Caco-2 (cell line): ENCODE measurements at regions not wholly inside any gene's neighbourhood (a gene's known extent, or its start where the extent isn't known, plus 50 kb on each side); places are given as distances from the start of the nearest gene placed in this dataset.

ENCODE experiments used
- BruUV-seq: library from RNA; stranded (reverse); fragments of 400-500 nt; replicated peaks from 2 replicates; lab custom pipeline; 2021; lab: Mats Ljungman, UMichigan
- CTCF ChIA-PET: fragments of 300-600 bp; sonication (Branson Sonifier 250); formaldehyde crosslinking; loops from one replicate; lab custom pipeline; 2022; ENCODE audit warnings: antibody characterized with exemption; lab: Charles Lee
- POLR2A ChIA-PET: fragments of 300-600 bp; sonication (Branson Sonifier 250); formaldehyde crosslinking; loops from one replicate; lab custom pipeline; 2022; ENCODE audit warnings: antibody characterized with exemption; lab: Charles Lee
- DNase-seq, 2 experiments: peaks; one replicate each; pipeline versions ENCODE4 v3.0.0 to v3.0.0-alpha.2; 2020 to 2022
- H3K27me3 ChIP-seq: replicated peaks from 2 replicates; pipeline ENCODE4 v1.6.0; 2011; ENCODE audit warnings: low read length; ENCODE audit not compliant: control insufficient read depth, insufficient read depth
- H3K36me3 ChIP-seq: 2 replicates; pipeline ENCODE4 v1.5.1; 2011; ENCODE audit warnings: low read length; ENCODE audit not compliant: control insufficient read depth, insufficient read depth
- H3K4me1 ChIP-seq: fragments of 250-450 bp; sonication (Bioruptor Pico); 2 replicates; pipeline ENCODE4 v1.5.1; 2020; ENCODE audit warnings: mild to moderate bottlenecking
- H3K4me3 ChIP-seq: 2 replicates; pipeline ENCODE4 v1.5.1; 2011; ENCODE audit warnings: low read depth, mild to moderate bottlenecking, control low read depth, low read length
- H3K9me3 ChIP-seq: fragments of 250-450 bp; sonication (Bioruptor Pico); 2 replicates; pipeline ENCODE4 v1.5.1; 2020; ENCODE audit warnings: mild to moderate bottlenecking, moderate library complexity
- H3K27ac Mint-ChIP-seq: one replicate; pipeline ENCODE4 v1.8.0; 2022; ENCODE audit warnings: mixed read lengths; ENCODE audit not compliant: unreplicated experiment
- H3K27me3 Mint-ChIP-seq: one replicate; pipeline ENCODE4 v1.8.0; 2022; ENCODE audit warnings: mixed read lengths; ENCODE audit not compliant: insufficient read depth, unreplicated experiment
- H3K36me3 Mint-ChIP-seq: one replicate; pipeline ENCODE4 v1.8.0; 2022; ENCODE audit warnings: mild to moderate bottlenecking, mixed read lengths; ENCODE audit not compliant: insufficient read depth, unreplicated experiment
- H3K4me1 Mint-ChIP-seq: one replicate; pipeline ENCODE4 v1.8.0; 2022; ENCODE audit warnings: low read depth, mixed read lengths; ENCODE audit not compliant: unreplicated experiment
- H3K4me3 Mint-ChIP-seq: one replicate; pipeline ENCODE4 v1.8.0; 2022; ENCODE audit warnings: mild to moderate bottlenecking, moderate library complexity, mixed read lengths; ENCODE audit not compliant: unreplicated experiment
- H3K9me3 Mint-ChIP-seq: one replicate; pipeline ENCODE4 v1.8.0; 2022; ENCODE audit warnings: mixed read lengths; ENCODE audit not compliant: unreplicated experiment
- intact Hi-C: fragments of 100-400 bp; cut with micrococcal nuclease; formaldehyde crosslinking; loops from one replicate; pipeline ENCODE4 v1.10.0; 2022; ENCODE audit not compliant: unreplicated experiment
- TF ChIP-seq, protein P1 (sequence below), 2 experiments: fragments of 200-600 bp in 1 of 2; IDR thresholded peaks; 1 replicate in 1 of 2; 2 replicates in 1 of 2; pipeline versions ENCODE4 v1.5.1 to v1.8.0; 2011 to 2022; ENCODE audit warnings: antibody characterized with exemption in 1 of 2, control low read depth in 1 of 2, inconsistent platforms in 1 of 2, low read depth in 1 of 2, low read length in 1 of 2, mild to moderate bottlenecking in 1 of 2, moderate library complexity in 1 of 2; ENCODE audit not compliant: insufficient read depth in 1 of 2, severe bottlenecking in 1 of 2, unreplicated experiment in 1 of 2

DNA sequence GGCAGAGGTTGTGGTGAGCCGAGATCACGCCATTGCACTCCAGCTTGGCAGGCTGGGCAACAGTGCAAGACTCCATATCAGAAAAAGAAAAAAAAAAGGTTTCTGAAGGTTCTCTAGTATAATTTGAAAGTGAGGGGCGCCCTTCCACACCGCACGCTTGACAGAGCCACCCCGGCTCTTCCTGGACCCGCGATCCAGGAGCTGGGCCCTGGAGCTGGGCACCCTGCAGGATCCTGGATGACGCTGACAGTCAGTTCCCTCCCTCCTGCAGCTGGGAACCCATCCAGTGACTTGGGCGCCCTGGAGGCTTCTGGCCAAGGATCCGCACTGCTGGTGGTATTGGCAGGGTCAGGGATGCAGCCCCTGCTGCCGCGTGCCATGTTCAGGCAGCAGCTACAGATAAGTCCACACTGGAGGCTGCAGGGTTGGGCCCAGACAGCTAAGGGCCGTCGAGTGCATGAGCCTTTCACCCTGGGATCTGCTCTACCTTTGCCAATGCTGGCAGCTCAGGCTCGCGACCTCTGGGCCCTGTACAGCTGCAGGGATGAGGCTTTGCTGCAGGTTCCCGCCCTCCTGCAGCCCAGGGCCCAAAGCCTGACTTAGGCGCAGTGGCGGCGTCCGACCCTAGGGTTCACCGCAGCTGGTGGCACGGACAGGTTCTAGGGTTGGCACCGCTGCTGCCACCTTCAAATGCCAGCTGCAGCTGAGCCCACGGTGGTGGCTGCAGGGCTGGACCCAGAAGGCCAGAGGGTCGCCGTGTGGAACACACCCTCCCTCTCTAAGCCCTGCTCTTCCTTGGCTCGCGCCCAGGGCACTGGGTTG is 110.2 kb downstream of the OR13A1 start:
- TF ChIP-seq, protein P1, sequence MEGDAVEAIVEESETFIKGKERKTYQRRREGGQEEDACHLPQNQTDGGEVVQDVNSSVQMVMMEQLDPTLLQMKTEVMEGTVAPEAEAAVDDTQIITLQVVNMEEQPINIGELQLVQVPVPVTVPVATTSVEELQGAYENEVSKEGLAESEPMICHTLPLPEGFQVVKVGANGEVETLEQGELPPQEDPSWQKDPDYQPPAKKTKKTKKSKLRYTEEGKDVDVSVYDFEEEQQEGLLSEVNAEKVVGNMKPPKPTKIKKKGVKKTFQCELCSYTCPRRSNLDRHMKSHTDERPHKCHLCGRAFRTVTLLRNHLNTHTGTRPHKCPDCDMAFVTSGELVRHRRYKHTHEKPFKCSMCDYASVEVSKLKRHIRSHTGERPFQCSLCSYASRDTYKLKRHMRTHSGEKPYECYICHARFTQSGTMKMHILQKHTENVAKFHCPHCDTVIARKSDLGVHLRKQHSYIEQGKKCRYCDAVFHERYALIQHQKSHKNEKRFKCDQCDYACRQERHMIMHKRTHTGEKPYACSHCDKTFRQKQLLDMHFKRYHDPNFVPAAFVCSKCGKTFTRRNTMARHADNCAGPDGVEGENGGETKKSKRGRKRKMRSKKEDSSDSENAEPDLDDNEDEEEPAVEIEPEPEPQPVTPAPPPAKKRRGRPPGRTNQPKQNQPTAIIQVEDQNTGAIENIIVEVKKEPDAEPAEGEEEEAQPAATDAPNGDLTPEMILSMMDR (IDR thresholded peaks at IDR 0.05; ENCODE audit: insufficient read depth in 1 of 2, low read depth in 1 of 2, low read length in 1 of 2, severe bottlenecking in 1 of 2, unreplicated experiment in 1 of 2) = no peak
- Mint-ChIP-seq H3K36me3 (no peaks in the 10 kb centered on the region), H3K4me1 (no peaks in the 10 kb centered on the region), H3K27ac (no peak overlapping the region), H3K9me3 (peaks cover 11% of the 10 kb centered on the region), H3K27me3 (peaks cover 40% of the 10 kb centered on the region), H3K4me3 (no peak overlapping the region)
- no peaks in the 10 kb centered on the region for H3K9me3 ChIP-seq
- no peak for DNase-seq
- intact Hi-C loops = no loop called here
- H3K27me3 ChIP-seq = no peaks in the 10 kb centered on the region
- CTCF ChIA-PET = interaction anchor here (1.0 kb wide), 1 partner anchor 30 kb away, joined by 3 read pairs; no protein-coding TSS in a partner anchor
- no peaks in the 10 kb centered on the region for H3K4me1 ChIP-seq
- POLR2A ChIA-PET = no interaction called here
- no peaks in the 10 kb centered on the region for H3K36me3 ChIP-seq
- BruUV-seq = no TSS peak
- no peak overlapping the region for H3K4me3 ChIP-seq

DNA sequence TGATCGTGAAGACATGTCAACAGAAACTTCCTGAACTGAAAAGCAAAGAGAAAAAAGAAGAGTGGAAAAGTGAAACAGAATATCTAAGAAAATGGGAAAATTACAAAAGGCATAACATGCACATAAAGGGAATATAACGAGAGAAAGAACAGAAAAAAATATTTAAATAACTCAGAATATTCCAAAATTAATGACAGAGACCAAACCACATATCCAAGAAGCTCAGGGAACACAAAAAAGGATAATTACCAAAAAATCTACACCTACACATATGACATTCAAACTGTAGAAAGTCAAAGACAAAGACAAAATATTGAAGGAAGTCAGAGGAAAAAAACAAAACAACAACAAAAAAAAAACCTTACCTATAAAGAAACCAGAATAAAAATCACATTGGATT is 105.5 kb downstream of the OR13A1 start:
- H3K4me1 Mint-ChIP-seq = no peaks in the 10 kb centered on the region
- H3K36me3 Mint-ChIP-seq = no peaks in the 10 kb centered on the region
- no peak for DNase-seq
- no peak overlapping the region for H3K4me3 Mint-ChIP-seq
- H3K27ac Mint-ChIP-seq = no peak overlapping the region
- H3K4me3 ChIP-seq = no peak overlapping the region
- TF ChIP-seq, protein P1 (IDR thresholded peaks at IDR 0.05; ENCODE audit: insufficient read depth in 1 of 2, low read depth in 1 of 2, low read length in 1 of 2, severe bottlenecking in 1 of 2, unreplicated experiment in 1 of 2) = no peak
- no TSS peak for BruUV-seq
- H3K36me3 ChIP-seq = no peaks in the 10 kb centered on the region
- POLR2A ChIA-PET = no interaction called here
- H3K9me3 ChIP-seq = no peaks in the 10 kb centered on the region
- intact Hi-C loops = no loop called here
- H3K4me1 ChIP-seq = no peaks in the 10 kb centered on the region
- CTCF ChIA-PET = no interaction called here
- H3K27me3 ChIP-seq = no peaks in the 10 kb centered on the region
- H3K9me3 Mint-ChIP-seq = peaks cover 11% of the 10 kb centered on the region
- peaks cover 19% of the 10 kb centered on the region for H3K27me3 Mint-ChIP-seq

DNA sequence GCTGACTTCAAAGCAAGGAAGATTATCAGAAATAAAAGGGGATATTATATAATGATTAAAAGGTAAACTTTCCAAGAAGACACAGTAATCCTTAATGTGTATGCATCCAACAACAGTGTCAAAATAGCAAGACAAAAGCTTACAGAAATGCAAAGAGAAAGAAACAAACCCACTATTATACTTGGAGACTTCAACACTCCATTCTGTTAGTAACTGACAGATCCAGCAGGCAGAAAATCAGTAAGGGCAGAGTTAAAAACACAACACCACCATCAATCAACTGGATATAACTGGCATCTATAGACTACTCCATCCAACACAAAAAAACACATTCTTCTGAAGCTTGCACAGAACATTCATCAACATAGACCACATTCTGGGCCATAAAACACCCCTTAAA is 103.8 kb downstream of the OR13A1 start:
- H3K27me3 Mint-ChIP-seq = peaks cover 15% of the 10 kb centered on the region
- H3K4me1 ChIP-seq = no peaks in the 10 kb centered on the region
- ChIA-PET POLR2A (no interaction called here), CTCF (no interaction called here)
- H3K9me3 Mint-ChIP-seq = peaks cover 11% of the 10 kb centered on the region
- no peaks in the 10 kb centered on the region for H3K36me3 ChIP-seq
- TF ChIP-seq, protein P1 (IDR thresholded peaks at IDR 0.05; ENCODE audit: insufficient read depth in 1 of 2, low read depth in 1 of 2, low read length in 1 of 2, severe bottlenecking in 1 of 2, unreplicated experiment in 1 of 2) = no peak
- H3K27ac Mint-ChIP-seq = no peak overlapping the region
- no peak overlapping the region for H3K4me3 ChIP-seq
- H3K4me3 Mint-ChIP-seq = no peak overlapping the region
- no TSS peak for BruUV-seq
- no peaks in the 10 kb centered on the region for H3K9me3 ChIP-seq
- no peaks in the 10 kb centered on the region for H3K27me3 ChIP-seq
- H3K4me1 Mint-ChIP-seq = no peaks in the 10 kb centered on the region
- DNase-seq = no peak
- no peaks in the 10 kb centered on the region for H3K36me3 Mint-ChIP-seq
- intact Hi-C loops = no loop called here
